NCI-H446 treated with DMSO at 0.1 percent for 48 hours (cell line): ENCODE measurements at regions not wholly inside any gene's neighbourhood (a gene's known extent, or its start where the extent isn't known, plus 50 kb on each side); places are given as distances from the start of the nearest gene placed in this dataset.
"Not testable (repeated sequence)": the region's sequence is repeated elsewhere in the genome, so short reads cannot be mapped to it uniquely, and the experiment has no call there.

Experiments
- DNase-seq: peaks from one replicate; lab custom pipeline; 2025; lab: John Stamatoyannopoulos, UW

GRCh38 chr2:3115301-3116042 lies 262.1 kb downstream of the EIPR1 start:
- DNase-seq, result no peak

DNA sequence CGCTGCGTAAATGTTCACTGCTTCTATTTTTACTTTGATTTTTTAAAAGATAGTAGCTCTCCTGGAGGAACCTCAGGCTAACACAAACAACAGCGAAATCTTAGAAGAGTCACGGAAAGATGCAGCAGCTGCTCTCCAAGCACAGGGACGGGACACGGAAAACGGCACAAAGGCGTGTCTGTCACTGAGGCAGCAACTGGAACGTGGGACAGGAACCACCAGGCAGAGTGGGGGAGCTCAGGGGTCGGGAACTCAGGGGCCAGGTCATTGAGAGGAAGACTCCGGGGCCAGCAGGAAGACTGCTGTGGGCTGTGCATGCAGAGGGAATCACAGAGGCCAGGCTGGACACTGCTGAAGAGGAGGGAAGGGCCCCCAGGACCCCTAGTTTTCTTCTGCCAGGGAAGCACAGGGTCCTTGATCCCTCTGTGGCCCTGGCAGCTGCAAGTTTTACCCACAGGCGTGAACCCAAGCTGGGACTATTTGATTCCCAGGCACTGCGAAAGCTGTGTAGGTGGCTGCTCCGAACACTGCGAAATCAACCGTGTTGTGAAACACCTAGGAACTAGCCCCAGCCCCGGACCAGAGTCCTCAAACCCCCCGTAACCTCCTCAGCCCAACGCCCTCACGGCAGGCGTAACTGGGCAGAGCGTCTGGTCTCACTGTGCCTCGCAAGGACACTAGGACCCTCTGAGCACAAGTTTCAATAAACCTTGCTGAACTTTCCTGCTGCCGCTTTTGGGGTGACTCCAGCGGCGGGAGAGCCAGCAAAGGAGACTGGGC lies 263.0 kb downstream of the EIPR1 start:
- DNase-seq, result no peak

GRCh38 chr2:3113769-3114168 lies 263.8 kb downstream of the EIPR1 start:
- no peak for DNase-seq

- no peak for DNase-seq
Observed at GRCh38 chr2:3113122-3113521, 264.5 kb downstream of the EIPR1 start.

GRCh38 chr2:3112553-3112952 lies 265.1 kb downstream of the EIPR1 start:
- no peak for DNase-seq

- DNase-seq, result no peak
Observed at GRCh38 chr2:3112131-3112530, 265.5 kb downstream of the EIPR1 start.

DNA sequence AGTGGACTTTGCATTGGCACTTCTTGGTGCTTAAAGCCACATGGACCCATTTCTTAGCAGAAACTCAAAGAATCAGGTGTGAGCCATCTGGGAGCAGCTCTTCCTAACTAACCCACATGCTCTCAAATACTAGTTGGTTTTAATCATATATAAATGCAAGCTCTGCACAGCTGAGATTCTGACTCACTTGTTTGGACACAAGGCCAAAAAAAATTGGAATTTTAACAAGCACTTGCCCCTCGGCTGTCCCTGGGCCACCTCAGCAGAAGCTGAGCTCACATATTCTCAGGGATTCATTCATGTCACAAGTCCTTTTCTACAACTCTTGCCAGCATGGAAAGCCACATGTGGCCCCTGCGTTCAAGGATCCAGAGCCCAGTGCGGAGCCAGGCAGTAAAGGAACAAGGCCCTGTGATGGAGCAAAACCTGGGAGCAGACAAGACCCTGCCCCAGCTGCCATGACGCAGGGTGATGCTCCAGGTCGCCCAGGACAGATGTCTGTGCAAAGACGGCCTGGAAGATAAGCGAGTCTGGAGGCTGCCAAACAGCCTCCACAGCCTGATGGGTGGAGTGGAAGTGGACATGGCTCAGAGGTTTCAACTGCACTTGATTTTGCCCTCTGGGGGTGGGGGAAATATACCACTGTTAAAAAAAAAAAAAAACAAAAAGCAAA lies 266.5 kb downstream of the EIPR1 start:
- DNase-seq, result no peak

GRCh38 chr2:3110555-3110954 lies 267.1 kb downstream of the EIPR1 start:
- no peak for DNase-seq

DNA sequence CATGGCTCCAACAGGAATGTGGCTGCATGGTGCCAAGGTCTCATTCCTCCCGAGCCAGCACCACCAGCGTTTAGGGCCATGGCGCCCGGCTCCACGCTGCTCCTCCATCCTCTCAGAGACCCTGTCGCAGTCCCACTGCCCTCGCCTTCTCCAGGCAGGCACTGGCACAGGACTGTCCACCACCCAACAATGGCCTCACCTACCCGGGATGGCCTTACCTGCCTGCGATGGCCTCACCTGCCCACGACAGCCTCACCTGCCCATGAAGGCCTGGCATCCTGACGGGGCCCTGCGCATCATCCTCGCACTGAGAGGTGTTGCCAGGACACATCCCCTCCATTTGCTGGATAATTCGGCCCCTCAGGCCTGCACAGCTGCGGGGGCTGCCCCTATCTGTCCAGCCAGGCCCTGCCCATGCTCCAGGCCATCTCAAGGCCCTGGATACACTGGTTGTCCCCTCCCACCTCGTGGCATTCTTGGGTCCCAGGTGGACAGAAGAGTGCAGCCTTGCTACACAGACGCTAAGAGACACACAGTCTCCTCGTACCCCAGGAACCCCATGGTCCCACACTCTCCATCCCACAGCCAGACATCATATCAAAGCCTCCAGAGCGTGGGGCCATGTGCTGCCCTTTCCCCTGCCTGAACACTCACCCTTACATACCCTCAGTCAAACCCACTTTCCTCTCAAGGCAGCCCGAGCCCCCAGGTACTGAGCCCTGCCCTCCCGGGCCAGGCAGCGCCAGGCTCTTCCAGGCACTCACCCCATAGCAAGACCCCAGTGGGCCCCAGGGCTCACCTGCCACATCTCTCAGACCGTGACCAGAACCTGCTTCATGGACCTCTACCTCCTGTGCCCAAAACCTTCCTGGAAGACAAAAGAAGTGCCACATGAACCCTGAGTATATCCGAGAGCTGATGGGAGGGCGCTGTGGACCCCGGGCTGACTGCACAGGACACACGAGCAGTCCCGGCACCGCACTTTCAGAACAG lies 268.6 kb downstream of the EIPR1 start:
- no peak for DNase-seq

DNA sequence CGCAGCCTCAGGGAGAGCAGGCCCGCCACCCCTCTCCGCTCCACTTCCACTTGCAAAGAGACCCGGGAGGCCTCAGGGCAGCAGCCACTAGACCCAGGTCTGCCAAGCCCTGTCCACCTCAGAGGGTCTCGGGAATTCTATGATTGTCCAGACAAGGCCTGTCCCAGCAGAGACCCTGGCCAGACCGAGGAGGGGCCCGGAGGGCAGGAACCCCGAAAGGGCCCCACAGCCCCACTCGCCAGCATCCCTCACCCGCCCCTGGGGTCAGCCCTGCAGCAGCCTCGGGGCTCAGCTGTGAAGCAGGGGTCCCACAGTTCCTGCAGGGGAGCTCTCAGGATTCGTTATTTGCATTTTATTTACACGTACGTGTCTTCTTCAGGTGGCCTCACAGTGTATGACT lies 269.5 kb downstream of the EIPR1 start:
- DNase-seq, result no peak

DNA sequence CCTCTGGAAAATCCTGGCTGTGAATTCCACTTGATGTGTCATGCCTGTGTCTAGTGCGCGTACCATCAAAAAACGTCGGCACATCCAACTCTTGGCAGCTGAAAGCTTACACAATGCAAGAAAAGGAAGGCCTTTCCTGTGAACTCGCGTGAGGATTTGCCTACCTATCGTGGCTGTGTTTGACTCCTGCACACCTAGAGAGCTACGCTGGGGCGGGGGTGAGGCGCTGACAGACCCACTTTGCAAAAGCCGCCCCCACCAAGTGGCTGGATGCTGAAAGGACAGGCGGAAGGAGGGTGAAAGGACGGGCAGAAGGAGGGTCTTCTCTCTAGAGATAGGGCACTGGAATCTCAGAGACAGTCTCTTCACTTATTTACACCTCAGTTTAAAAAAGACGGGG lies 270.1 kb downstream of the EIPR1 start:
- DNase-seq, result no peak

DNA sequence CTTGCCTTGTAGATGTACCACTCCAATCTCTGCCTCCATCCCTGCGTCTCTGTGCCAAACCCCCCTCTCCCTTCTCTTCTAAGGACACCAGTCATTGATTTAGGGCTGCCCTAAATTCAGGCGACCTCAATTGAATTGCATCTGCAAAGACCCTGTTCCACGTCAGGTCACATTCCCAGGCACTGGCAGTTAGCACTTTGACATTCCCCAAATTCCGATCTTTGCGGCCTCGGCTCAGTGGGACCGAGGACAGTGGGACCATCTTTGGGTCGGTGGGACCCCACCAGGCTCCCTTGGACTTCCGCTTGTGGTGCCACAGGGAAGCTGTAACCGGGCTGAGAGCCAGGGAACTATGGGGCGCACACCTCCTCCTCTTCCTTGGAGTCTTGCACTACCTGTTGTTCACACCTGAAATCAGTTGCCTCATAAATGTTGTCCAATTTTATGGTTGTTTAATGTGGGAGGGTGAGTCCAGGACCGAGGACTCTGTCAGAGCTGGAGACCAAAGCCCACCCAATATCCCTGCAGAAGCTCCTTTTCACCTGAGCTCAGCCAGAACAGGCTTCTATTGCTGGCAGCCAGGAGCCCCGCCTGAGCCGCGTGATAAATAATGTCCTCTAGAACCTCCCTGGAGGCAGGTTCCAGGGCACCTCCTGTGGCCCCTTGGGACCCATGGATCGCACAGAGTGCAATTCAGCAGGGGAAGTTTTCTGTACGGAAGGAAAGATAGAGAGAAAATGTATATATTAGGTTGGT lies 271.6 kb downstream of the EIPR1 start:
- DNase-seq, result no peak

DNA sequence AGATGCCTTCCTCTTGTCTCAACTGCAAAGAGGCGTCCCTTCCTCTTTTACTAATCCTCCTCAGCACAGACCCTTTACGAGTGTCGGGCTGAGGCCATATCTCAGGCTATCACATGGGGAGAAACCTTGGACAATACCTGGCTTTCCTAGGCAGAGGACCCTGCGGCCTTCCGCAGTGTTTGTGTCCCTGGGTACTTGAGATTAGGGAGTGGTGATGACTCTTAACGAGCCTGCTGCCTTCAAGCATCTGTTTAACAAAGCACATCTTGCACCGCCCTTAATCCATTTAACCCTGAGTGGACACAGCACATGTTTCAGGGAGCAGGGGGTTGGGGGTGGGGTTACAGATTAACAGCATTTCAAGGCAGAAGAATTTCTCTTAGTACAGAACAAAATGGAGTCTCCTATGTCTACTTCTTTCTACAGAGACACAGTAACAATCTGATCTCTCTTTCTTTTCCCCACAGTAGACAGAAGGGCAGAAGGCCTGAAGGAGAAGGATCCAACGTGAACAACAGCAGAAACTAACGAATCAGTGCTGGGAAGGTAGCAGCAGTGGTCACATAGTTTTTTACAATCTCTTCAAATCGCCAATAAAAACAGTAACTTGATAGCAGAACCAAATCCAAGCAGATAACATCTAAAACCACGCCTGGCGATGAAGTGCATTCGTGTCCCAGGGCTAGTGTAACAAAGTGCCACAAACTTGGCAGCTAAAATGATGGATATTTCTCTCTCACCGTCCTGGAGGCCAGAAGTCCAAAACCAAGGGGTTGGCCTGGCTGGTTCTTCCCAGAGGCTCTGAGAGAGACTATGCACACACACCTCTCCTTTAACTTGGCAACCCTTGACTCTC lies 272.4 kb downstream of the EIPR1 start:
- DNase-seq, result not testable (repeated sequence)

DNA sequence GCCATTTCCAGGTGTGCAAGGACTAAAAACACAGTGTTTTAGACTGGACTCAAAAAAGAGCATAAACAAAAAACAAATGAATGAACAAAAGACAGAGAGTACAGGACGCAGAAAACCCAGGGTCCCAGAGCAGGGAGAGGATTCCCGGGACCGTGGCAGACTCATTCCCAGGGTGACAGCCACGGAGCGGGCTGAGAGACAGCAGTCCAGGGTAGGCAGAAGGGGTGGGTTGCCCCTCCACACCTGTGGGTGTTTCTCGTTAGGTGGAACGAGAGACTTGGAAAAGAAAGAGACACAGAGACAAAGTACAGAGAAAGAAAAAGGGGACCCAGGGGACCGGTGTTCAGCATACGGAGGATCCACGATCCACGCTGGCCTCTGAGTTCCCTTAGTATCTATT lies 273.4 kb downstream of the EIPR1 start:
- DNase-seq, result no peak

GRCh38 chr2:3102922-3103569 lies 274.6 kb downstream of the EIPR1 start:
- no peak for DNase-seq

- no peak for DNase-seq
Observed at GRCh38 chr2:3102081-3102921, 275.3 kb downstream of the EIPR1 start.

DNA sequence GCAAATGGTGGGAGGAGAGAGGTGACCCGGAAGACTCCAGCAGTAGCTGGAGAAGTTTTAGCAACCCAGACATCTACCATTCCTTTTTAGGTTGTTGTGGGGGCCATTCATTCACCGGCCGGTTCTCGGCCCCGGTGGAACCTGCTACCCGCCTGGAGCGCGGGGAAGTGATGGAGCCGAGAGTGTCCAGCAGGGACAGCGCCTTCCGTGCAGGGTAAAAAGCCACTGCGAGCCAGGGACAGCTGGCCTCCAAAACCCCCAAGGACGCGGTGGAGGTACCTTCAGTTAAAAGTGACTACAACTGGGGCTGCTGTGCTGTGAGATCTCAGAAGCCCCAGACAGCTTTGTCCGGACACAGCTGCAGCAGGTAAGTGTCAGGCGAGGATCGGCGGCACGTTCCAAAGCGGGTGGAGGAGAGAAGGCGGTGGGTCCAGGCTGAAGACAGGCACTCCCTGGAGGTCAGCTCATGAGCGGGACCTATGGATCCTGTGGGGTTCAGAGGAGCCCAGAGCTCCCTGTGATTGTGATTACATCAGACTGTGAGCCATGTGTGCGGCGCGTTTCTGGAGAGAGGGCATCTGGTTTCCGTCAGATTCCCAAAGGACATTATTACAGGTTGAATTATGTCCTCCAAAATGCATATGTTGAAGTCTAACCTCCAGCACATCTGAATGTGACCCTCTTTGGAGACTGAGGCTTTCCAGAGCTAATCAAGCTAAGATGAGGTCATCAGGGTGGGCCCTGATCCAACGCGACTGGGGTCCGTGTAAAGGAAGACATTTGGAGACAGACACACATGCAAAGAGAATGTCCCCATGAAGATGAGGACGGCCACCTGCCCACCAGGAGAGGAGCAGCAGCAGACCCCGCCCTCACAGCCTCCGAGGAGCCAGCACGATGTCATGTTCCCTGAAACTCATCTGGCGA lies 276.3 kb downstream of the EIPR1 start:
- DNase-seq, result no peak

- DNase-seq, result no peak
Observed at GRCh38 chr2:3100386-3100785, 277.2 kb downstream of the EIPR1 start.
